H7 (cell line): ENCODE measurements at regions not wholly inside any gene's neighbourhood (a gene's known extent, or its start where the extent isn't known, plus 50 kb on each side); places are given as distances from the start of the nearest gene placed in this dataset.

Experiments
- DNase-seq: peaks from one replicate; pipeline ENCODE4 v3.0.0; 2012
- H3K27me3 ChIP-seq: 2 replicates; pipeline ENCODE4 v1.6.0; 2011; ENCODE audit warnings: mild to moderate bottlenecking, low read length; ENCODE audit not compliant: control insufficient read depth, insufficient read depth
- H3K36me3 ChIP-seq: replicated peaks from 2 replicates; pipeline ENCODE4 v1.5.1; 2011; ENCODE audit warnings: low read length; ENCODE audit not compliant: control insufficient read depth, insufficient read depth
- H3K4me3 ChIP-seq: 2 replicates; pipeline ENCODE4 v1.5.1; 2011; ENCODE audit warnings: low read depth, mild to moderate bottlenecking, control low read depth, low read length, moderate library complexity; ENCODE audit not compliant: insufficient read depth

DNA sequence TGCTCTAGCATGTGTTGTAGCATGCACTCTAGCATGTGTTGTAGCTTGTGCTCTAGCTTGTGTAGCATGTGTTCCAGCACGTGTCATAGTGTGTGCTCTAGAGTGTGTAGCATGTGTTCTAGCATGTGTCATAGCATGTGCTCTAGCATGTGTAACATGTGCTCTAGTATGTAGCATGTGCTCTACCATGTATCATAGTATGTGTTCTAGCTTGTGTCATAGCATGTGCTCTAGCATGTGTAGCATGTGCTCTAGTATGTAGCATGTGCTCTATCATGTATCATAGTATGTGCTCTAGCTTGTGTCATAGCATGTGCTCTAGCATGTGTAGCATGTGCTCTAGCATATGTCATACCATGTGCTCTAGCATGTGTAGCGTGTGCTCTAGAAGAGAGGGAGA lies 255.3 kb downstream of the ICE1 start:
- Histone ChIP-seq H3K36me3 (no peaks in the 10 kb centered on the region), H3K4me3 (no peak overlapping the region), H3K27me3 (no peaks in the 10 kb centered on the region)
- DNase-seq: no peak

GRCh38 chr5:5676218-5676617 lies 253.7 kb downstream of the ICE1 start:
- DNase-seq: no peak
- H3K36me3 ChIP-seq: no peaks in the 10 kb centered on the region
- no peaks in the 10 kb centered on the region for H3K27me3 ChIP-seq
- no peak overlapping the region for H3K4me3 ChIP-seq

GRCh38 chr5:5675511-5675910 lies 253.0 kb downstream of the ICE1 start:
- Histone ChIP-seq H3K4me3 (no peak overlapping the region), H3K36me3 (no peaks in the 10 kb centered on the region), H3K27me3 (no peaks in the 10 kb centered on the region)
- no peak for DNase-seq

DNA sequence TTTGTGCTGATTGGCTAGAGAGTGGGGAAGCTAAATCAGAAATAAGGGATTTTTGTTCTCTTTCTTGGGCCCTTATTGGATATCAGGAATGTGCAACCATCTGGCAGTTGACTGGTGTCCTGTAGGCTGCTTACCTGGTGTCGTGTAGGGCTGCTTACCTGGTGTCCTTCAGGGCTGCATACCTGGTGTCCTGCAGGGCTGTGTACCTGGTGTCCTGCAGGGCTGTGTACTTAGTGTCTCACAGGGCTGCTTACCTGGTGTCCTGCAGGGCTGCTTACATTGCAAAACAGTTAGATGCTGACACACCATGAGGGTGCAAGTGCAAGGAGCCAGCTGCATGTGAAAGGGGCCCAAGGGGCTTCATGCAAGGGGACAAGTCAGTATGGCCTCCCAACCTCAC lies 249.3 kb downstream of the ICE1 start:
- H3K4me3 ChIP-seq: no peak overlapping the region
- peak; percentile 44 for DNase-seq
- H3K27me3 ChIP-seq: no peaks in the 10 kb centered on the region
- H3K36me3 ChIP-seq: no peaks in the 10 kb centered on the region

DNA sequence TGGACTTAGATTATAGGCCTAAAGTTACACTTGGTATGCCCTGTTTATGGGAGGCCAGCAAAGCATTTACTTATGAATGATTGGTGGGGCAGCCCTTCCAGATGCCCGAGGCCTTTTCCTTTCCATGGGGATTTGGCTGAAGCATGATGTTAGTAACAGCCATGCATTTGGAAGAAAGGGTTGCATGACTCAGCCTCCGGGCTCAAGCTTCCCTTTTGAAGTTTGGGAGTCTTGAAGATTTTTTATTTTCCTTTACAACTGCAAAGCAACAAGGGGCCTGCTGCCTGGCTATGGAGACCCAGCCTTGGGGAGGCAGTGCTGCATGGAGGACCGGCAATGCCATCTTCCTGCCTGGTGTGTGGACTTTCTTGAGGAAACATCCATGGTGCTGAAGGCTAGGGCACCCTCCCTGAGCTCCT lies 244.7 kb downstream of the ICE1 start:
- Histone ChIP-seq H3K27me3 (no peaks in the 10 kb centered on the region), H3K36me3 (no peaks in the 10 kb centered on the region), H3K4me3 (no peak overlapping the region)
- DNase-seq: no peak

GRCh38 chr5:5666369-5666768 lies 243.9 kb downstream of the ICE1 start:
- no peaks in the 10 kb centered on the region for H3K27me3 ChIP-seq
- DNase-seq: no peak
- H3K4me3 ChIP-seq: no peak overlapping the region
- H3K36me3 ChIP-seq: no peaks in the 10 kb centered on the region

DNA sequence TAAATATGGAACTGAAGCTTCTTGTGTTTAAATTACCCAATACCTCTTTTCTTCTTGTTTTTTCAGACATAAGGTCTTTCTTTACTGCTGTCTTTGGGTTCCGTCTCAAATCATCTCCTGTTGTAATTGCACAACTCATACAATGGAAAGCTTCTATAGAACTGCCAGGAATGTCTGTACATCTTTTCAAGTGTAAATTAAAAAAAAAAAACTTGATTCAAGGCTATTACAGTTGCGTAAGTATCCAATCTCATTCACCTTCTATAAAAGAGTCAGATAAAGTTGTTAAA lies 243.5 kb downstream of the ICE1 start:
- no peaks in the 10 kb centered on the region for H3K27me3 ChIP-seq
- no peak for DNase-seq
- no peak overlapping the region for H3K4me3 ChIP-seq
- no peaks in the 10 kb centered on the region for H3K36me3 ChIP-seq

DNA sequence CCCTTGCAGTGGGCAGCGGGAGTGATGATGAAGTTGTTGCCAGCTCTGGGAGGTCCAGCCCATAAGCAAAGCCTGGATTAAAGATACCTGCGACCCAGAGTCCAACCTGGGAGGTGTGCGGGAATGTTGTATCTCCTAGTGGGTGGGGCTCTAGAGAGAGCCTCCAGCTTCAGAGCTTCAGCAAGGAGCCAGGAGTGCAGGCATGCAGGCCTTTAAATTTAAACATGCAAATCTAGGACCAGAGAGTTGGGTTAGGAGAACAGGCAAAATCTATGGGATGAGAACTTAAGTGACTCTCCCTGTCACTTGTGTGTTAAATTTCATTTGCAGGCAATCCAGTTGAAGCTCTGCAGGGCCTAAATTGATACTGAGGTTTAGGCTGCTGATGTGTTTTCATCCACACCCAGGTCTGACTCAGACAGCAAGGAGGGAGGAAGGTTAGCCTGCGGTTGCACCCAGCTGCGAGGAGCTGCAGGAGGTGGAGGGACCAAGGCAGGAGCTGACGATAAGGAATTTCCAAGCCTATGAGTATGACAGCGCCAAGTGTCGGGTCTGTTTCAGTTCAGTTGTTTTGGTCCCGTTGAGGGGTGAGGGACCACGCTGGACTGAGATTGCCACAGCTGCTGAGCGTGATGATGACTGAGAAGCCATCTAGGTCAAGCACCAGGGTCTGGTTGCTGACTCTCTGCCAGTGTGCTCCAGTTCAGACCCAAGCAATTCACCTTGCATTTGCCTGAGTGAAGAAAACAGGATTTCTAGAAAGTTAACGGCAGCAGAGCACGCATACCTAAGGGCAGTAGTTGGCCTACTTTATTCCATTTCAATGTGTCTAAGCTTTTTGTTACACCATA lies 243.0 kb downstream of the ICE1 start:
- Histone ChIP-seq H3K36me3 (no peaks in the 10 kb centered on the region), H3K4me3 (no peak overlapping the region), H3K27me3 (no peaks in the 10 kb centered on the region)
- DNase-seq: no peak

- DNase-seq: no peak
- no peaks in the 10 kb centered on the region for H3K27me3 ChIP-seq
Measured at GRCh38 chr5:5658889-5659465, 236.5 kb downstream of the ICE1 start.

DNA sequence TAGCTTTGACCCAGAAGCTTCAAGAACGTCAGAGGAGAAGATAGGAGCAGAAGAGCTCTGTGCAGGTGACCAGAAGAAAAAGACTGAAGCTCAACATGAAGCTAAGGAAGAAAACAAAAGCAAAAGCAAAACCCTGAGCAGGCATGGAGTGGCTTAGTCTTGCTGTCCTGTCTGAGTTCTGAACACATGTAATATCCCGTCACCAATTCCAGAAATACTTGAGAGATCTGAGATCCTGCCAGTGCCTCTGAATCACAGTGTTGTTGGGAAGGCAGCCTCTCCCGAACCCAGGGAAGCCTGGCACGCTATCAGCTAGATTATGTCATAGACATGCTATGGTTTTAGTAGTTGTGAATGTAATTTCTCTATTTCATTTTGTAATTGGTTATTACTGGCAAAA lies 235.7 kb downstream of the ICE1 start:
- Histone ChIP-seq H3K4me3 (no peak overlapping the region), H3K27me3 (no peaks in the 10 kb centered on the region), H3K36me3 (no peaks in the 10 kb centered on the region)
- no peak for DNase-seq

More at GRCh38 chr5:5658889-5659465, 236.5 kb downstream of the ICE1 start:
- Histone ChIP-seq H3K36me3 (no peaks in the 10 kb centered on the region), H3K4me3 (no peak overlapping the region)

DNA sequence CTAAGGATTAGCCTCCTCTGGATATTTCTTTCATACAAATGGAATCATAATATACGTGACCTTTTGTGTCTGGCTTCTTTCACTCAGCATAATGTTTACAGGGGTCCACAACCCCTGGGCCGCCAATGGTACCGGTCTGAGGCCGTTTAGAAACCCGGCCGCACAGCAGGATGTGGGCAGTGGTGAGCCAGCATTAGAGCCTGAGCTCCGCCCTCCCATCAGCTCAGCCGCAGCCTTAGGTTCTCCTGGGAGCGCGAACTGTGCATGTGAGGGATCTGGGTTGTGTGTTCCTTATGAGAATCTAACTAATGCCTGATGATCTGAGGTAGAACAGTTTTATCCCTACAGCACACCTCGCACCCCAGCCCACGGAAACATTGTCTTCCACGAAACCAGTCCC lies 229.7 kb downstream of the ICE1 start:
- Histone ChIP-seq H3K27me3 (no peaks in the 10 kb centered on the region), H3K36me3 (no peaks in the 10 kb centered on the region), H3K4me3 (no peak overlapping the region)
- DNase-seq: no peak

DNA sequence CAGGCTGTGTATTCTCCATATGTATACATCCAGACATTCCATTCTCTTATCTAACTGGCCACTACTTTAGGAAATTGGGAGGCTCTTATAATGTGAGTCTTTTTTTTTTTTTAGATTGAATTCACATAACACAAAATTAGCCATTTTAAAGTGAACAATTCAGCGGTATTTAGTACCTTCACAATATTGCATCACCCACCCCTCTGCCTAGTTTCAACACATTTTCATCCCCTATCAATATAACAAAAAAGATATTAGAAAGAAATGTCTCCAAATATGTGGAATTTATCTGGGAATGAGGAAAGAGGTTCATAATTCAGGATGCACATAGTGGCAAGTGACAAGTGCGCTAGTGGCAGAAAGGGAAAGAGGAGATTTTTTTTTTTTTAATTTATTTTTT lies 228.5 kb downstream of the ICE1 start:
- Histone ChIP-seq H3K27me3 (no peaks in the 10 kb centered on the region), H3K4me3 (no peak overlapping the region)

DNA sequence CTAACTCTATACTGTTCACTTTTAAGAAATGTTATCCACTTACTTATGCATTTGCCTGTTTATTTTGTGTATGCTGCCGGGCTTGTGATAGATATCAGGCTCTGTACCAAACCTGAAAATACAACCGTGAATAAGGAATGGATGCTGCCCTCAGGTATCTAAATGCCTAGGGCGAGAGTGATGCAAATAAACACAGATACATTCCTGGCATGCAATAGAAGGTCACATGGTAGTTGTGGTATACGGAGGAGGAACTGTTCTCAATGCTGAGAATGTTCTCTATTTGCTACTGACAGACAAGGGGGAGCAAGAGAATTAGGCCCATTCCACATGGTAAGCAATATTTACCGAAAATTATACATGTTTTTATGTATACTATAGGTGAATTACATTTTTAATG lies 227.8 kb downstream of the ICE1 start:
- DNase-seq: no peak
- no peaks in the 10 kb centered on the region for H3K36me3 ChIP-seq
- H3K27me3 ChIP-seq: no peaks in the 10 kb centered on the region
- H3K4me3 ChIP-seq: no peak overlapping the region

More for the DNA sequence above, 228.5 kb downstream of the ICE1 start:
- DNase-seq: no peak
- H3K36me3 ChIP-seq: no peaks in the 10 kb centered on the region

DNA sequence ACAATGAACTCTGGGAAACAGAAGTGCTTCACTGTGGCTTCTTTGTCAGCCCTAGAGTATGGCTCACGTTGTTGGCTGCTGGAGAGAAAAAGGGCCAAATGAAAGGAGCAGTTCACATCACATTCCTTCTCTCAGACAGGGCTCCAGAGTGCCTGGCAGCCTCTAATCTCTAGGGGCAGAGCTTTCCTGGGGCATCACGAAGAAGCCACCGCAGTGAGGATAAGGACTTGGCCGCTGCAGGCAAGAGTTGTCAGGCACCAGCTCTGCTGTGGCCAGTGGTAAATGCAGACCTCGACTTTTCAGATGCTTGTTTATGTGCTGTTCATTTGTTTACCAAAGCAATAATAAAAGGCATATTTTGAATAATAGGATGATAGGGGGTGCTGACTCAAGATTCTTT lies 227.2 kb downstream of the ICE1 start:
- Histone ChIP-seq H3K27me3 (no peaks in the 10 kb centered on the region), H3K36me3 (no peaks in the 10 kb centered on the region)
- DNase-seq: no peak

DNA sequence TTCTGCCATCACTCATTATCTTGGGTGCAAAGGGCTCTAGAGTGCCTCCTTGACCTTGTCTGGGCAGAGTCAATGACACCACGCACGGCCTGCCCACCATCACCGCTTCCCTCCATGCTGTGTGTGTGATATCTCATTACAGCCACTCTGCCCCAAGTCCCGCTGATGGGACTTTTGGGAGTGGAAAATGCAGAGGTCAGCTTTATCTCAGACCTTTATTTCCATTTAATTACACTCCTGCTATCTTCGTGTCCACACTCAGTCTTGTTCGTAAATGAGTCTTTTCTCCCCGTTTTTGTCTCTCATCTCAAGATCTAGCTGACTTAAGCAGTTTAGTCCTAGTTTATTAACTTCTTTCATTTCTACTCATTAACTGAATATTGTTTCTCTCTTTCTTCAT lies 226.2 kb downstream of the ICE1 start:
- no peak overlapping the region for H3K4me3 ChIP-seq
- no peaks in the 10 kb centered on the region for H3K36me3 ChIP-seq
- DNase-seq: no peak
- no peaks in the 10 kb centered on the region for H3K27me3 ChIP-seq

More for the DNA sequence above, 227.2 kb downstream of the ICE1 start:
- H3K4me3 ChIP-seq: no peak overlapping the region
